Kidney capillary endothelial cell (primary cell): ENCODE measurements at regions not wholly inside any gene's neighbourhood (a gene's known extent, or its start where the extent isn't known, plus 50 kb on each side); places are given as distances from the start of the nearest gene placed in this dataset.
"Not testable (repeated sequence)": the region's sequence is repeated elsewhere in the genome, so short reads cannot be mapped to it uniquely, and the experiment has no call there.

Experiments used
- DNase-seq: peaks from one replicate; pipeline ENCODE4 v3.0.0-alpha.2; 2018; ENCODE audit warnings: low spot score

GRCh38 chr2:219832904-219833303, 205.5 kb downstream of the SLC4A3 start:
- DNase-seq: no peak

DNA sequence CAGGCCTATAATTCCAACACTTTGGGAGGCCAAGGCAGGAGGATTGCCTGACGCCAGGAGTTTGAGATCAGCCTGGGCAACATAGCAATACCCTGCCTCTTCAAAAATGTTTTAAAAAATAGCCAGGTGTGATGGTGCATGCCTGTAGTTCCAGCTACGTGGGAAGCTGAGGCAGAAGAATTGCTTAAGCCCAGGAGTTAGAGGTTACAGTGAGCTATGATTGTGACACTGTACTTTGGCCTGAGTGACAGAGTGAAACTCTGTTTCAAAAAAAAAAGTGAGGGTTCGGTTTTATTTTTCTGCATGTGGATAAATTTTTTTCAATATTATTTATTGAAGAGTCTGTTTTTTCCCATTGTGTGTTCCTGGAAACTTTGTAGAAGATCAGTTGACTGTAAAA, 208.1 kb downstream of the SLC4A3 start:
- no peak for DNase-seq

GRCh38 chr2:219836647-219837177, 209.3 kb downstream of the SLC4A3 start:
- no peak for DNase-seq

DNA sequence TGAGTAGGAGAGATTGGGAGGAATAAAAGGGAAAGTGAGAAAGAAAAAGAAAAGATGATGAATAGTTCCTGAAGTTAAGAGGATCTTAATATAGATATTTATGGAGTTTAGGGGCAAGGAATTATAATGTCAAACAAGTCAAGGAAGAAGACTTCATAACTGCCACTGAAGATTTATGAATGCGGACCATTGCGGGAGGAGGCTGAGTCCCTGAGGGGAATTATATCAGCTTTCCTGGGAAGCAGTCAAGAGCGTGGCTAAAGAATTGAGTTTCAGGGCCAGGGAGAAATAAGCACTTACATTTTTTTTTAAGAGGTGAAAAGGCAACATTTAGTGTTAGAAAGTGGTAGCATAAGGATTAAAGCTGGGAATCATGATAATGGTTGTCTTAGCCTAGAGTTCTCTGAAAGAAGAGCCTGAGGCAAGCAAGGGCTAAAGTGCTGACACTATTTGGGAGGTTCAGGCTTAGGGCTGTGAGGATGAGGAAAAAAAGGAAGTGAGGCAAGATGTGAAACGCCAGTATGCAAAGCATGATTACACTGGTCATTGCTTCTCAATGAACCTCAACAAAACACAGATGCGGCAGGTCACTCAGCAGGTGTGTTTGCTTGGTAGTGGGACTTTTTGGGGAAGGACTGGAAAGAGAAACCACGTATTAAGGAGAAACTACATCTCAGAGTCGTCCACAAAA, 217.1 kb downstream of the SLC4A3 start:
- no peak for DNase-seq

DNA sequence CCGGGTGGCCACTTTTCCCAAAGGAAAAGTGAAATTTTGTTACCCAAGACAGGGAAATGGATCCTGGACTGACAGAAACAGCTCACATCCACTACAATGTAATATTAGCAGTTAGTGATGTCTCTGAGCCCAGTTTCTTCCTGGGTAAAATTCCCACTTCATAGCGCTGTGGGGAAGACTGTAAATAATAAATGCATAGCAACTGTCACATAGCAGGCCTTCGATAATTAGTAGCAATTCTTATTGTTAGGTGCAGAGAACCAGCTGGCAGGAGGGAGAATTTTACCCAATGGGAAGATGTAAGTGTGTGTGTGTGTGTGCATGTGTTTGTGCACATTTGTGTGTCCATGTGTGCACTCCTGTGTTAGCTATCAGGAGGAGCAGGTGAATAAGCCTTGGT, 221.5 kb downstream of the SLC4A3 start:
- no peak for DNase-seq

- DNase-seq: no peak
Measured at GRCh38 chr2:219851169-219851568, 223.7 kb downstream of the SLC4A3 start.

- DNase-seq: no peak
Measured at GRCh38 chr2:219851801-219852481, 224.5 kb downstream of the SLC4A3 start.

DNA sequence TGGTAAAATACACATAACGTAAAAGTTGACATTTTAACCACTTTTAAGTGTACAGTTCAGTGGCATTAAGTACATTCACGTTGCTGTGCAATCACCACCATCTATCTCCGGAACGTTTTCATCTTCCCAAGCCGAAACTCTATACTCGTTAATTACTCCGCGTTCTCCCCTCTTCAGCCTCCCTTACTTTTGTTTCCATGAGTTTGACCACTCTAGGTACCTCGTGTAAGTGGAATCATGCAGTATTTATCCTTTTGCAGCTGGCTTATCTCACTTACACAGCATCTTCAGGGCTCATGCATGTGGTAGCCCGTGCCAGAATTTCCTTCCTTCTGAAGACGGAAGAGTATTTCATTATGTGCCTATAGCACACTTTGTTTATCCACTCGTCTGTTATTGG, 225.2 kb downstream of the SLC4A3 start:
- no peak for DNase-seq

DNA sequence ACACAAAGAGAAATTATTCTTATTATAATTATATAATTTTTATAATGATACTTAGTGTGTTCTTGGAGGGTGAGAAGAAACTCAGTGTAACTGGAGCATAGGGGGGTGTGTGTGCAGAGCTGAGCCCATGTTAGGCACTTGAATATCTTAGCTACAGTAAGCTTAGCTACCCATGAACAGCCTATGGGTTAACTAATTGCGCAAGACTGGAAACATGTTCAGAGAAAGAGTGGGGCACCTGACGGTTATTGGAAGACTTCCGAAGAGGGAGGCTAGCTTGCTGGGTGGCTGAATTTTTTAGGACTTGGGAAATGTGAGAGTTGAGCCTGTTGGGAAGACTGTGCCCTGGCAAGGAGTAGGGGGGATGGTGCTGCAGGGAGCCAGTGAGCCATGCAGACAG, 229.2 kb downstream of the SLC4A3 start:
- DNase-seq: no peak

DNA sequence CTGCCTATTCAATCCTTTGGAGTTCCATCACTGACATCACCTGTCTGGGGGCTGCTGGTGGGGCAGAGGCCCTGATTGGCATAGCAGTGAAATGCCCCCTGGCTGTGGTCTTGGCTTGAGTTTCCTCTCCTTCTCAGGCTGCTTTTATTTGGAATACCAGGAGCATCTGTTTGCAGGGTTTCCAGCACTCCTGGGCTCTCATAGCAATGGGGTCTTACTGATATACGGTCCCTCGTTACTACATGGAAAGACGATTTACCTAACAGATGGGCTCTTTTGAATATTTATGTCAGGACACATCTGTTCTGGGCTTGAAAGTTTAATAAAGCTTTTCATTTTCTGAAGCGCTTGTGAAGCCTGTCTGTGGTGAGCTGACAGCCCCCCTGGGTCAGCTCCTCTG, 230.3 kb downstream of the SLC4A3 start:
- DNase-seq: no peak

- no peak for DNase-seq
Measured at GRCh38 chr2:219861307-219861706, 233.9 kb downstream of the SLC4A3 start.

GRCh38 chr2:219864154-219864553, 236.7 kb downstream of the SLC4A3 start:
- no peak for DNase-seq

DNA sequence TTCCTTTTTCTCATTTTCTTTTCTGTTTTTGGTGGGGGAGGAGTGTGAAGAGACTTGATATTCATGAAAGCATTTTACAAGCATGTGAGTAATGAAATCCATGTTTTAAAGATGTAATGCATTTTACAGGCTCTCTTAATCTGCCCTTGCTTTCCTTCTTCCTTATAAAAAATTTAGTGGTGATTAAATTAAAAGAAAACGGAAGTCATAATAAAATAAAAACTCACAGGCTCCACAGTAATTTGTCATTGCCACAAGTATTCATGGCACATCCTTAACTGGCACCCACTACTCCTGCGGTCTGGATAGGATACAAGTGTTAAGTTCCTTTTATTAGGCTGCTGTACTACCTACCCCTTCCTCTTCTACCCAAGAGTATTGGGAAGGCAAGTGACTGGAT, 241.2 kb downstream of the SLC4A3 start:
- no peak for DNase-seq

DNA sequence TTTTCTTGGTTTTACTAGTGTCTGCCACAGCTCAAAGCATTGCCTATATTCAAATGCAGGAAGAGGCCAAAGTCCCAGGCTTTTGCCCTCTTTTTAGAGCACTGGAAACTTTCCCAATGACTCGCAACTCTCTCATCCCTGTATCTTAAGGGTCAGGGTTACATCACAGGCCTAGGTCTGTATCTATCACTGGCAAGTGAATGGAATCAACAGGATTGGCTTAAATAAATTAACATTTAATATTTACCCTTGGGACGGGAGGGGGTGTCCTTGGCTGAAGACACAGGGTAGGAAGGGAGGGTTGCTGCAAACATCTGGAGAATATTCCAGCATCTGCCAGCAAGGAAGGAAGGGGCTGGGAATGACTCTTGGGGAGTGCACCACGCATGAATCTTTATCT, 242.6 kb downstream of the SLC4A3 start:
- no peak for DNase-seq

DNA sequence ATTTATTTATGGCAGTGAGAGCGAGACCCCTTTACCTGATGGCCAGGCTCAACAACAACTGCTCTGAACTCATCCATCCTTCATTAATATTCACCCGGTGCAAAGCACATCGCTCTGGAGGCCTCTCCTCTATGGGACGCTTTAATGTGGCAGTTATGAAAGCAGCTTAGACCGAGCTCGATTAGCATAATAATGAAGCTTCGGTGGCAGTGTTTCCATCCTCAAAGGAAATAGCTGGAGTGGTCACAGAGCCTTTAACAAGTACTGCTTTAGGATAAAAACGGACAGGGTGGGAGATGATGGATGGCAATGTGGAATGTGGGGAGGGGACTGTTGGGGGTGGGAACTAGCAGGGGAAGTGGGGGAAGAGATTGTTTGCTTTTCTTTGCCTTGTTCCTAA, 243.9 kb downstream of the SLC4A3 start:
- no peak for DNase-seq

- DNase-seq: no peak
Measured at GRCh38 chr2:219875036-219875435, 247.6 kb downstream of the SLC4A3 start.

GRCh38 chr2:219875986-219876385, 248.6 kb downstream of the SLC4A3 start:
- DNase-seq: not testable (repeated sequence)

DNA sequence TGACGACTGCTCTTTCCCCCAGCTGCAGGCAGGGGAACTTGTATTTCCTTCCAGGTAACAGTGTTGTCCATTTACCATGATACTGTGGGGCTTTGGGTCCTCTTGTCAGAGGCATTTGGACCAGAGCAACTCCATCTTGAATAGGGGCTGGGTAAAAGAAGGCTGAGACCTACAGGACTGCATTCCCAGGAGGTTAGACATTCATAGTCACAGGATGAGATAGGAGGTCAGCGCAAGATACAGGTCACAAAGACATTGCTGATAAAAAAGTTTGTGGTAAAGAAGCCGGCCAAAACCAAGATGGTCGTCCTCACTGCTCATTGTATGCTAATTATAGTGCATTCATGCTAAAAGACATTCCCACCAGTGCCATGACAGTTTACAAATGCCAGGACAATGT, 249.5 kb downstream of the SLC4A3 start:
- DNase-seq: no peak

DNA sequence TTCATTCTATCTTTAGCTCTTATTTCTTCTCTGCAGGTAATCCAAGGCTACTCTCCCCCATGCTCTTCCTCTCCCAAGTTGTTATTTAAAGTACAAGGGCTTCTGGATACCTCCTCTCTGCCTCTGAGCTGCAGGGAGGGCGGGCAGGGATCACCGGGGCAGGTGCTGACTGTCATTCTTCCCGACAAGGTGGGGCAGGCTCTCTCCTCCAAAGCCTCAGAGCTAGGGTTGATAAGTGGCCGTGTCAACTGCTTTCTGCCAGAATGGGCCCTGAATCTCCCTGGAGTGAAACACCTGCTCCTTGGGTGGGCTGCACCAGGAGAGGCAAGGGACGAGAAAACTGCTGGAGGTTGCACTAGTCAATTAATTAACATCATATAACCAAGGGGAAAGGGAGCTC, 250.3 kb downstream of the SLC4A3 start:
- DNase-seq: no peak

DNA sequence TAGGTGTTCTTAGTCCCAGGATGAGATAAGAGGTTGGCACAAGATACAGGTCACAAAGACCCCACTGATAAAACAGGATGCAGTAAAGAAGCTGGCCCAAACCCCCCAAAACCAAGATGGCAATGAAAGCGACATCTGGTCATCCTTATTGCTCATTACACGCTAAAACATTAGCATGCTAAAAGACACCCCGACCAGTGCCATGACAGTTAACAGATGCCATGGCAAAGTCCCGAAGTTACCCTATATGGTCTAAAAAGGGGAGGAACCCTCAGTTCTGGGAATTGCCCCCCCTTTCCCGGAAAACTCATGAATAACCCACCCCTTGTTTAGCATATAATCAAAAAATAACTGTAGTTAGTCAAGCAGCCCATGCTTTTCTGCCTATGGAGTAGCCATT, 251.1 kb downstream of the SLC4A3 start:
- DNase-seq: no peak

DNA sequence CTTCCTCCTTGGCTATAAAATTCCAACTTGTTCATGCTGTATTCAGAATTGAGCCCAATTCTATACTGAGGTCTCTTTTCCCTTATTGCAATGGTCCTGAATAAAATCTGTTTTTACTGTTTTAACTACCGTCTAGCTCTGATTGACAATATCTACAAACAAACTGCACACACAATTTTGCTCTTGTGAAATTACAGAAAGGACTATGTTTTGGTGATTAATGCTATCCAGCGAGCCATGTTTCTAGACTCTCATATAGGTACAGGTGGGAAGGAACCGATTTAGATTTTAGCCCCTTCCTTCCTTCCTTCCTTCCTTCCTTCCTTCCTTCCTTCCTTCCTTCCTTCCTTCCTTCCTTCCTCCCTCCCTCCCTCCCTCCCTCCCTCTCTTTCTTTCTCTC, 254.4 kb downstream of the SLC4A3 start:
- no peak for DNase-seq

- no peak for DNase-seq
Measured at GRCh38 chr2:219886615-219887014, 259.2 kb downstream of the SLC4A3 start.

DNA sequence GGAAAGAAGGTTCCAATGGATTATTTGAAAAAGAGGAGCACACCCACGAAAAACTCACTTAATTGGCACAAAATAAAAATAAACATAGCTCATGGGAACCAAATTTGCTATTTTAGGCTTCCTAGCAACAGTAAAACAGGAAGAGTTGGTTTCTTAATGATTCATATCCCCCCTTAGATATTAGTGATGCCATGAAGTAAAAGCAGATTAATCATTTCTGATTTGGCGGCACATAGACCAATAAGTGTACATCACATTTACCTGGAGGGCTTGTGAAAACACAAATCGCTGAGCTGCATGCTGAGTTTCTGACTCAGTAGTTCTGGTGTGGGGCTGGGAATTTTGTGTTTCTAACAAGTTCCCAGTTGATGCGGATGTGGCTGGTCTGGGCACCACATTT, 260.4 kb downstream of the SLC4A3 start:
- no peak for DNase-seq

GRCh38 chr2:219893541-219893940, 266.1 kb downstream of the SLC4A3 start:
- DNase-seq: no peak
